Gastrocnemius medialis (tissue), 4 donors: ENCODE measurements at regions not wholly inside any gene's neighbourhood (a gene's known extent, or its start where the extent isn't known, plus 50 kb on each side); places are given as distances from the start of the nearest gene placed in this dataset.

Experiments used
- CTCF ChIP-seq, 5 experiments: fragments of 450-650 bp in 3 of 5; fragments of 200-600 bp in 2 of 5; sonication (generic) in 2 of 5; IDR thresholded peaks in 4 of 5; conservative IDR thresholded peaks in 1 of 5; 1 replicate in 4 of 5; 2 replicates in 1 of 5; pipeline ENCODE4 v1.5.1; 2016 to 2019; ENCODE audit warnings: antibody characterized with exemption in 5 of 5, mild to moderate bottlenecking in 3 of 5, moderate library complexity in 3 of 5
- POLR2A ChIP-seq, 2 donors: fragments of 450-650 bp; IDR thresholded peaks; one replicate each; pipeline ENCODE4 v1.6.1; 2017; ENCODE audit warnings: antibody characterized with exemption in 2 of 2, mild to moderate bottlenecking in 2 of 2, moderate library complexity in 2 of 2

- no peak for TF ChIP-seq CTCF (IDR thresholded peaks at IDR 0.05 in 4 of 5, conservative IDR thresholded peaks at IDR 0.05 in 1 of 5)
- no peak for TF ChIP-seq POLR2A (IDR thresholded peaks at IDR 0.05)
Observed at GRCh38 chr3:135915206-135915605, 50.3 kb upstream of the PPP2R3A start.
